MM.1S (cell line): ENCODE measurements at regions not wholly inside any gene's neighbourhood (a gene's known extent, or its start where the extent isn't known, plus 50 kb on each side); places are given as distances from the start of the nearest gene placed in this dataset.

ENCODE experiments used
- DNase-seq: peaks from one replicate; pipeline ENCODE4 v3.0.0-alpha.2; 2015
- H2AFZ ChIP-seq: fragments of 300-600 bp; sonication (generic); 2 replicates; pipeline ENCODE4 v1.6.0; 2016; ENCODE audit warnings: antibody characterized with exemption, low read length
- H3F3A ChIP-seq: fragments of 300-600 bp; sonication (generic); 2 replicates; pipeline ENCODE4 v1.6.1; 2016; ENCODE audit warnings: mild to moderate bottlenecking, antibody characterized with exemption, low read length, moderate library complexity, mixed read lengths; ENCODE audit not compliant: insufficient read depth
- H3K27ac ChIP-seq: fragments of 300-600 bp; sonication (generic); 2 replicates; pipeline ENCODE4 v1.5.1; 2016; ENCODE audit warnings: mild to moderate bottlenecking, low read length
- H3K27me3 ChIP-seq: fragments of 300-600 bp; sonication (generic); replicated peaks from 2 replicates; pipeline ENCODE4 v1.6.0; 2016; ENCODE audit warnings: low read length; ENCODE audit not compliant: insufficient read depth
- H3K36me3 ChIP-seq: fragments of 300-600 bp; sonication (generic); replicated peaks from 2 replicates; pipeline ENCODE4 v1.6.1; 2016; ENCODE audit warnings: mild to moderate bottlenecking, low read length, mixed read lengths; ENCODE audit not compliant: insufficient read depth
- H3K4me1 ChIP-seq: fragments of 300-600 bp; sonication (generic); 2 replicates; pipeline ENCODE4 v1.6.1; 2016; ENCODE audit warnings: low read length, mixed read lengths
- H3K4me2 ChIP-seq: fragments of 300-600 bp; sonication (generic); 2 replicates; pipeline ENCODE4 v1.6.0; 2016; ENCODE audit warnings: low read depth, low read length
- H3K4me3 ChIP-seq: fragments of 300-600 bp; sonication (generic); 2 replicates; pipeline ENCODE4 v1.5.1; 2016; ENCODE audit warnings: low read length, mixed read lengths
- H3K79me2 ChIP-seq: fragments of 300-600 bp; sonication (generic); 2 replicates; pipeline ENCODE4 v1.6.1; 2016; ENCODE audit warnings: mixed run types, low read length, mixed read lengths
- H3K9ac ChIP-seq: fragments of 300-600 bp; sonication (generic); 2 replicates; pipeline ENCODE4 v1.6.1; 2016; ENCODE audit warnings: low read length, mixed read lengths
- H3K9me2 ChIP-seq: fragments of 300-600 bp; sonication (generic); replicated peaks from 2 replicates; pipeline ENCODE4 v1.6.1; 2016; ENCODE audit warnings: mild to moderate bottlenecking, low read length, mixed read lengths; ENCODE audit not compliant: insufficient read depth
- H3K9me3 ChIP-seq: fragments of 300-600 bp; sonication (generic); replicated peaks from 2 replicates; pipeline ENCODE4 v1.6.1; 2016; ENCODE audit warnings: mild to moderate bottlenecking, low read length, mixed read lengths; ENCODE audit not compliant: insufficient read depth
- H4K20me1 ChIP-seq: fragments of 300-600 bp; sonication (generic); 2 replicates; pipeline ENCODE4 v1.6.1; 2016; ENCODE audit warnings: mild to moderate bottlenecking, low read length, moderate library complexity, mixed read lengths; ENCODE audit not compliant: insufficient read depth
- EZH2 ChIP-seq: fragments of 300-600 bp; sonication (generic); optimal IDR thresholded peaks from 2 replicates; pipeline ENCODE3; 2017; ENCODE audit warnings: low read depth, mild to moderate bottlenecking, antibody characterized with exemption, low read length, mixed read lengths
- EZH2phosphoT487 ChIP-seq: fragments of 300-600 bp; sonication (generic); IDR thresholded peaks from 2 replicates; pipeline ENCODE4 v1.6.1; 2018; ENCODE audit warnings: antibody characterized with exemption, low read length
- TF ChIP-seq, protein P1 (sequence below): fragments of 300-600 bp; sonication (generic); IDR thresholded peaks from 2 replicates; pipeline ENCODE4 v1.5.1; 2016; ENCODE audit warnings: antibody characterized with exemption, low read length, mixed read lengths

DNA sequence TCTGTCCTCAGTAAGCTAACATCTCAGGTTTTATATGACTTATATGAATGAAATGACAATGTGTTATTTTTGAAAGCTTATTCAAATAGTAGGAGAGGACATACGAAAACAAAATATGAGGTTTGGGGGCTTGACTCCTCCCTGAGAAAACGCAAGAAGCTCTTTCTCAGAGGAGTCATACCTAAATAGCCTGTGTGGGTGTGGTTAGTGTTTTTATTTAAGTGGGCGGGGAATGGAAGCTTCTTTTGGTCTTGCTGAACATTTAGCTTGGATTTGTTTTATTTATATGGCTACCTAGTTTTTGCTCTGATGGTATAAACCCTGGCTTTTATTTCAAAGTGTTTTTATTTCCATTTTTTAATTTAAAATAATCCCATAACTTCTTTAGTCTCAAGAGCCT lies 72.1 kb upstream of the DSG1 start:
- Histone ChIP-seq H3K4me3 (no peak overlapping the region), H3K9ac (no peak overlapping the region), H3K9me2 (no peaks in the 10 kb centered on the region), H3F3A (no peaks in the 10 kb centered on the region), H3K4me2 (no peak overlapping the region), H3K36me3 (no peaks in the 10 kb centered on the region), H3K27me3 (no peaks in the 10 kb centered on the region), H4K20me1 (no peaks in the 10 kb centered on the region), H3K4me1 (no peaks in the 10 kb centered on the region), H3K27ac (no peak overlapping the region), H2AFZ (no peak overlapping the region), H3K9me3 (no peaks in the 10 kb centered on the region), H3K79me2 (no peaks in the 10 kb centered on the region)
- TF ChIP-seq EZH2: no peak
- TF ChIP-seq, protein P1, sequence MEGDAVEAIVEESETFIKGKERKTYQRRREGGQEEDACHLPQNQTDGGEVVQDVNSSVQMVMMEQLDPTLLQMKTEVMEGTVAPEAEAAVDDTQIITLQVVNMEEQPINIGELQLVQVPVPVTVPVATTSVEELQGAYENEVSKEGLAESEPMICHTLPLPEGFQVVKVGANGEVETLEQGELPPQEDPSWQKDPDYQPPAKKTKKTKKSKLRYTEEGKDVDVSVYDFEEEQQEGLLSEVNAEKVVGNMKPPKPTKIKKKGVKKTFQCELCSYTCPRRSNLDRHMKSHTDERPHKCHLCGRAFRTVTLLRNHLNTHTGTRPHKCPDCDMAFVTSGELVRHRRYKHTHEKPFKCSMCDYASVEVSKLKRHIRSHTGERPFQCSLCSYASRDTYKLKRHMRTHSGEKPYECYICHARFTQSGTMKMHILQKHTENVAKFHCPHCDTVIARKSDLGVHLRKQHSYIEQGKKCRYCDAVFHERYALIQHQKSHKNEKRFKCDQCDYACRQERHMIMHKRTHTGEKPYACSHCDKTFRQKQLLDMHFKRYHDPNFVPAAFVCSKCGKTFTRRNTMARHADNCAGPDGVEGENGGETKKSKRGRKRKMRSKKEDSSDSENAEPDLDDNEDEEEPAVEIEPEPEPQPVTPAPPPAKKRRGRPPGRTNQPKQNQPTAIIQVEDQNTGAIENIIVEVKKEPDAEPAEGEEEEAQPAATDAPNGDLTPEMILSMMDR: no peak
- DNase-seq: no peak

DNA sequence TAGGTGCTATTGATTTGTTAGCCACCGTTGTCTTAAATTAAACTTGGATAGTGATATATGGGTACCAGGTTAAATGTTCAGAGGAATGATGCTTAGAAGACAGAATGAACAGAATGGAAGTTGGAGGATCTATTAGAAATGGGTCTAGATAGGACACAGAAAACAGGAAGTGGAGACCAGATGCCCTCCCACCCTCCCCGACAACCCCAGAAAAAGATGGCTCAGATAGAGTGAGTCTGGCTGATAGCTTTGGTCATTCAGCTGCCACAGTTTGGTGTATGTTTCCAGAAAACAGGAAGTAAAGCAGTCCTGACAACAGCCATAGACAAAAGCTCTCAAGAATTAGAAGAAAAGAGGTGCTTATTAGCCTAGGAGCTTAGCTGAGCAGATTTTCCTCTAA lies 71.5 kb upstream of the DSG1 start:
- DNase-seq: no peak
- H3K4me2 ChIP-seq: no peak overlapping the region

DNA sequence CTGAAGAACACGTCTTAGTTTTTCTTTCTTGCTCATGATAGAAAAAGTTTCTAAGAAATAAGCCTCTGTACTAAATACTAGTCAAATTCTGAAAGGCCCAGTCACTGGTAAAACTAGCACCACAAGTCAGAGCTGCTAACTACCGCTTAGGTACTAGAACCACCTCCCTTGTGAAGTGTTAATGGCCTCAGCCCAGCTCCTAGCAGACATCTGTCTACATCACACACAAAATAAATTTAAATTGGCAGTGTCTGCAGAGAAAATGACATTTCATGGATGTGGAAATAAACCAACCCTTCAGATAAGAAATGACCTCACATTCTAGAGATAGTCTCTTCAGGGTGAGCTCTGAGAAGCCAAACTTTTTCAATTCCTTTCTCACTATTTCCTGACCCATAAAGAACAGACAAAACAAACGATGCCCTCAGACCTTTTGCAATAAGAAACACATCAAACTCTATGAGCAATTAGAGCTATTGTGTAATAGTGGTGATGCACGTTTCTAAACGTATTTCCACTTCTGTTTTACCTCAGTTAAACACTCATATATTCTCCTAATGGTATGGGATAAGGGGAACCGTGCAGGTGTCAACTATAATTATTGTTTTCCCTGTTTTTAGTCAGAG lies 70.3 kb upstream of the DSG1 start:
- H3K9me2 ChIP-seq: no peaks in the 10 kb centered on the region
- H3K4me3 ChIP-seq: no peak overlapping the region
- H3K79me2 ChIP-seq: no peaks in the 10 kb centered on the region
- H3K27me3 ChIP-seq: no peaks in the 10 kb centered on the region
- H4K20me1 ChIP-seq: no peaks in the 10 kb centered on the region
- no peak overlapping the region for H3K27ac ChIP-seq
- H3K4me2 ChIP-seq: no peak overlapping the region
- no peak overlapping the region for H2AFZ ChIP-seq
- H3K9me3 ChIP-seq: no peaks in the 10 kb centered on the region
- H3K4me1 ChIP-seq: no peaks in the 10 kb centered on the region
- no peak for DNase-seq
- TF ChIP-seq EZH2phosphoT487: no peak
- TF ChIP-seq, protein P1: no peak
- TF ChIP-seq EZH2: no peak
- H3K36me3 ChIP-seq: no peaks in the 10 kb centered on the region
- no peak overlapping the region for H3K9ac ChIP-seq
- no peaks in the 10 kb centered on the region for H3F3A ChIP-seq

More for the DNA sequence above, 71.5 kb upstream of the DSG1 start:
- no peak overlapping the region for H3K9ac ChIP-seq
- H3K27ac ChIP-seq: no peak overlapping the region
- TF ChIP-seq, protein P1: no peak
- TF ChIP-seq EZH2phosphoT487: no peak
- no peak for TF ChIP-seq EZH2
- H3K36me3 ChIP-seq: no peaks in the 10 kb centered on the region
- no peak overlapping the region for H3K4me3 ChIP-seq
- H3K79me2 ChIP-seq: no peaks in the 10 kb centered on the region
- no peaks in the 10 kb centered on the region for H3F3A ChIP-seq
- no peaks in the 10 kb centered on the region for H3K4me1 ChIP-seq
- no peak overlapping the region for H2AFZ ChIP-seq
- no peaks in the 10 kb centered on the region for H3K27me3 ChIP-seq
- H4K20me1 ChIP-seq: no peaks in the 10 kb centered on the region
- no peaks in the 10 kb centered on the region for H3K9me2 ChIP-seq
- no peaks in the 10 kb centered on the region for H3K9me3 ChIP-seq
